Mesothelial cell of epicardium (in vitro differentiated cells): ENCODE measurements at regions not wholly inside any gene's neighbourhood (a gene's known extent, or its start where the extent isn't known, plus 50 kb on each side); places are given as distances from the start of the nearest gene placed in this dataset.
A peak's percentile ranks its signal among the peaks of the same experiment; 100 is the strongest.

ENCODE experiments used
- DNase-seq, 2 experiments: peaks; one replicate each; pipeline ENCODE4 v3.0.0; 2021; ENCODE audit warnings: low spot score in 2 of 2; ENCODE audit not compliant: unreplicated experiment in 2 of 2
- H3K27ac Mint-ChIP-seq: 2 replicates; pipeline ENCODE4 v1.8.0; 2021; ENCODE audit warnings: mixed read lengths
- H3K27me3 Mint-ChIP-seq: 2 replicates; pipeline ENCODE4 v1.8.0; 2021; ENCODE audit warnings: low read depth, mixed read lengths
- H3K36me3 Mint-ChIP-seq: 2 replicates; pipeline ENCODE4 v1.8.0; 2021; ENCODE audit warnings: mixed read lengths
- H3K4me1 Mint-ChIP-seq: 2 replicates; pipeline ENCODE4 v1.8.0; 2021; ENCODE audit warnings: mixed read lengths
- H3K4me3 Mint-ChIP-seq: 2 replicates; pipeline ENCODE4 v1.8.0; 2021; ENCODE audit warnings: mild to moderate bottlenecking, moderate library complexity, mixed read lengths
- H3K9me3 Mint-ChIP-seq: 2 replicates; pipeline ENCODE4 v1.8.0; 2021; ENCODE audit warnings: mixed read lengths
- CTCF ChIP-seq: fragments of 200-600 bp; sonication (generic); IDR thresholded peaks from one replicate; pipeline ENCODE4 v1.5.0; 2021; ENCODE audit warnings: antibody characterized with exemption; ENCODE audit not compliant: unreplicated experiment

GRCh38 chr3:103446953-103447629, 1012.3 kb downstream of the ZPLD1 start:
- Mint-ChIP-seq H3K4me3 (no peak overlapping the region), H3K9me3 (no peaks in the 10 kb centered on the region), H3K27me3 (no peaks in the 10 kb centered on the region), H3K4me1 (no peaks in the 10 kb centered on the region), H3K27ac (no peak overlapping the region), H3K36me3 (no peaks in the 10 kb centered on the region)
- TF ChIP-seq CTCF: no peak
- no peak for DNase-seq

GRCh38 chr3:103453152-103453551, 1018.3 kb downstream of the ZPLD1 start:
- Mint-ChIP-seq H3K4me1 (no peaks in the 10 kb centered on the region), H3K27ac (no peak overlapping the region), H3K4me3 (no peak overlapping the region), H3K9me3 (no peaks in the 10 kb centered on the region), H3K27me3 (no peaks in the 10 kb centered on the region), H3K36me3 (no peaks in the 10 kb centered on the region)
- no peak for TF ChIP-seq CTCF
- no peak for DNase-seq

- no peak for DNase-seq
- peaks cover 9% of the 10 kb centered on the region for H3K9me3 Mint-ChIP-seq
- no peaks in the 10 kb centered on the region for H3K27me3 Mint-ChIP-seq
- TF ChIP-seq CTCF: no peak
- H3K4me3 Mint-ChIP-seq: no peak overlapping the region
- H3K27ac Mint-ChIP-seq: no peak overlapping the region
- no peaks in the 10 kb centered on the region for H3K4me1 Mint-ChIP-seq
- no peaks in the 10 kb centered on the region for H3K36me3 Mint-ChIP-seq
These were observed 1025.0 kb downstream of the ZPLD1 start for GRCh38 chr3:103459815-103460214.

- no peak for TF ChIP-seq CTCF
- Mint-ChIP-seq H3K36me3 (no peaks in the 10 kb centered on the region), H3K4me1 (no peaks in the 10 kb centered on the region)
These were observed 1035.7 kb downstream of the ZPLD1 start for GRCh38 chr3:103470498-103470897.

GRCh38 chr3:103494011-103494410, 1059.2 kb downstream of the ZPLD1 start:
- no peaks in the 10 kb centered on the region for H3K36me3 Mint-ChIP-seq
- H3K27me3 Mint-ChIP-seq: peaks cover 4% of the 10 kb centered on the region
- H3K27ac Mint-ChIP-seq: peak overlapping the region; percentile 41
- DNase-seq: no peak
- no peaks in the 10 kb centered on the region for H3K9me3 Mint-ChIP-seq
- no peak for TF ChIP-seq CTCF
- no peak overlapping the region for H3K4me3 Mint-ChIP-seq
- H3K4me1 Mint-ChIP-seq: peaks cover 3% of the 10 kb centered on the region

More at GRCh38 chr3:103470498-103470897, 1035.7 kb downstream of the ZPLD1 start:
- Mint-ChIP-seq H3K27me3 (no peaks in the 10 kb centered on the region), H3K27ac (no peak overlapping the region), H3K4me3 (no peak overlapping the region), H3K9me3 (no peaks in the 10 kb centered on the region)
- DNase-seq: no peak
